HG02981 (cell line): ENCODE measurements at regions not wholly inside any gene's neighbourhood (a gene's known extent, or its start where the extent isn't known, plus 50 kb on each side); places are given as distances from the start of the nearest gene placed in this dataset.

Source experiments
- ATAC-seq: cut with Tn5 transposase; IDR thresholded peaks from one replicate; pipeline ENCODE4 v1.9.1; 2021; ENCODE audit warnings: mild to moderate bottlenecking, moderate library complexity; ENCODE audit not compliant: unreplicated experiment

- no peak for ATAC-seq
Measured at GRCh38 chr1:209041927-209042326, 541.6 kb upstream of the CAMK1G start.

GRCh38 chr1:209042413-209042812, 541.1 kb upstream of the CAMK1G start:
- no peak for ATAC-seq

- no peak for ATAC-seq
Measured at GRCh38 chr1:209045331-209046057, 538.0 kb upstream of the CAMK1G start.

- no peak for ATAC-seq
Measured at GRCh38 chr1:209046058-209046417, 537.5 kb upstream of the CAMK1G start.

- no peak for ATAC-seq
Measured at GRCh38 chr1:209046935-209047334, 536.6 kb upstream of the CAMK1G start.

- ATAC-seq: no peak
Measured at GRCh38 chr1:209048941-209049669, 534.4 kb upstream of the CAMK1G start.

GRCh38 chr1:209051570-209051969, 531.9 kb upstream of the CAMK1G start:
- ATAC-seq: no peak

GRCh38 chr1:209053587-209053986, 529.9 kb upstream of the CAMK1G start:
- ATAC-seq: no peak

GRCh38 chr1:209057083-209057482, 526.4 kb upstream of the CAMK1G start:
- ATAC-seq: no peak

GRCh38 chr1:209057901-209058300, 525.6 kb upstream of the CAMK1G start:
- no peak for ATAC-seq

- ATAC-seq: no peak
Measured at GRCh38 chr1:209059376-209059775, 524.1 kb upstream of the CAMK1G start.

GRCh38 chr1:209059981-209060380, 523.5 kb upstream of the CAMK1G start:
- ATAC-seq: no peak

GRCh38 chr1:209062081-209062620, 521.4 kb upstream of the CAMK1G start:
- ATAC-seq: no peak

GRCh38 chr1:209062863-209063262, 520.7 kb upstream of the CAMK1G start:
- ATAC-seq: no peak

- no peak for ATAC-seq
Measured at GRCh38 chr1:209063767-209064659, 519.5 kb upstream of the CAMK1G start.

GRCh38 chr1:209064850-209065706, 518.4 kb upstream of the CAMK1G start:
- no peak for ATAC-seq

- ATAC-seq: no peak
Measured at GRCh38 chr1:209072481-209072880, 511.0 kb upstream of the CAMK1G start.

- ATAC-seq: no peak
Measured at GRCh38 chr1:209073879-209074278, 509.6 kb upstream of the CAMK1G start.

GRCh38 chr1:209074575-209075250, 508.8 kb upstream of the CAMK1G start:
- no peak for ATAC-seq

- ATAC-seq: peak; percentile 68
Measured at GRCh38 chr1:209076688-209077087, 506.8 kb upstream of the CAMK1G start.
